ENCODE measurements at regions not wholly inside any gene's neighbourhood (a gene's known extent, or its start where the extent isn't known, plus 50 kb on each side); places are given as distances from the start of the nearest gene placed in this dataset.

- no peak; the same call in 1 of the 2 replicates for TF ChIP-seq ZBTB6 (tag by site-specific recombination; IDR thresholded peaks at IDR 0.05)
- TF ChIP-seq KLF16 (tag by site-specific recombination; IDR thresholded peaks at IDR 0.05), result peak; percentile 78; the same call in 1 of the 2 replicates
- TF ChIP-seq HOXA7 (CRISPR knock-in tag; IDR thresholded peaks at IDR 0.05; ENCODE audit: borderline replicate concordance), result no peak
- peak; percentile 97 for TF ChIP-seq ZSCAN30 (tag by site-specific recombination; IDR thresholded peaks at IDR 0.05)
- TF ChIP-seq ZNF76 (tag by site-specific recombination; IDR thresholded peaks at IDR 0.05; ENCODE audit: borderline replicate concordance, low read depth), result 0 out of 2 replicates have a peak, but pooled peaks have one; percentile 27
- peak; percentile 94 for TF ChIP-seq ZNF366 (tag by site-specific recombination; conservative IDR thresholded peaks at IDR 0.05)
- TF ChIP-seq KLF9 (tag by site-specific recombination; IDR thresholded peaks at IDR 0.05; ENCODE audit: low read depth), result no peak
- TF ChIP-seq KLF10 (tag by site-specific recombination; IDR thresholded peaks at IDR 0.05), result peak; percentile 64; the same call in 1 of the 2 replicates
- TF ChIP-seq ZNF214 (tag by site-specific recombination; IDR thresholded peaks at IDR 0.05; ENCODE audit: borderline replicate concordance), result no peak
- peak; percentile 82 for TF ChIP-seq ZNF10 (tag by site-specific recombination; IDR thresholded peaks at IDR 0.05)
- no peak for TF ChIP-seq ZNF350 (tag by site-specific recombination; IDR thresholded peaks at IDR 0.05)
- no peak for TF ChIP-seq ZNF560 (tag by site-specific recombination; IDR thresholded peaks at IDR 0.05; ENCODE audit: borderline replicate concordance)
- no peak for TF ChIP-seq ZNF777 (tag by site-specific recombination; IDR thresholded peaks at IDR 0.05; ENCODE audit: borderline replicate concordance)
- TF ChIP-seq ZFHX2 (tag by site-specific recombination; conservative IDR thresholded peaks at IDR 0.05), result peak; percentile 11; the same call in 1 of the 2 replicates
- no peak for TF ChIP-seq ZNF548 (tag by site-specific recombination; IDR thresholded peaks at IDR 0.05)
- no peak for TF ChIP-seq GLI4 (tag by site-specific recombination; IDR thresholded peaks at IDR 0.05)
- no peak for TF ChIP-seq ZNF211 (tag by site-specific recombination; IDR thresholded peaks at IDR 0.05; ENCODE audit: low read depth)
- no peak for TF ChIP-seq ZNF280C (tag by site-specific recombination; IDR thresholded peaks at IDR 0.05)
- TF ChIP-seq ZNF311 (tag by site-specific recombination; IDR thresholded peaks at IDR 0.05; ENCODE audit: borderline replicate concordance), result no peak
- TF ChIP-seq ZNF433 (tag by site-specific recombination; IDR thresholded peaks at IDR 0.05; ENCODE audit: low read depth), result no peak
- TF ChIP-seq ZSCAN16 (tag by site-specific recombination; IDR thresholded peaks at IDR 0.05), result no peak
- TF ChIP-seq ATF2 (tag by site-specific recombination; IDR thresholded peaks at IDR 0.05; ENCODE audit: low read depth), result peak; percentile 66
- peak; percentile 27; the same call in 1 of the 2 replicates for TF ChIP-seq ZBTB11 (tag by site-specific recombination; conservative IDR thresholded peaks at IDR 0.05; ENCODE audit: low read depth)
- peak; percentile 92 for TF ChIP-seq PRDM4 (tag by site-specific recombination; IDR thresholded peaks at IDR 0.05)
- no peak for TF ChIP-seq HOXC10 (CRISPR knock-in tag; IDR thresholded peaks at IDR 0.05)
- TF ChIP-seq ZNF624 (tag by site-specific recombination; IDR thresholded peaks at IDR 0.05), result no peak
- peak; percentile 77 for TF ChIP-seq ZNF398 (tag by site-specific recombination; IDR thresholded peaks at IDR 0.05)
Measured at GRCh38 chr7:51606601-51607154, 290.1 kb upstream of the COBL start (continued).

Data from HEK293 (cell line).